ENCODE measurements at regions not wholly inside any gene's neighbourhood (a gene's known extent, or its start where the extent isn't known, plus 50 kb on each side); places are given as distances from the start of the nearest gene placed in this dataset.

- TF ChIP-seq POLR2A (IDR thresholded peaks at IDR 0.05) = no peak
- no peak for TF ChIP-seq CTCF (IDR thresholded peaks at IDR 0.05)
Observed at GRCh38 chr4:126935801-126936200, 697.0 kb upstream of the INTU start.
